ENCODE measurements at regions not wholly inside any gene's neighbourhood (a gene's known extent, or its start where the extent isn't known, plus 50 kb on each side); places are given as distances from the start of the nearest gene placed in this dataset.

DNA sequence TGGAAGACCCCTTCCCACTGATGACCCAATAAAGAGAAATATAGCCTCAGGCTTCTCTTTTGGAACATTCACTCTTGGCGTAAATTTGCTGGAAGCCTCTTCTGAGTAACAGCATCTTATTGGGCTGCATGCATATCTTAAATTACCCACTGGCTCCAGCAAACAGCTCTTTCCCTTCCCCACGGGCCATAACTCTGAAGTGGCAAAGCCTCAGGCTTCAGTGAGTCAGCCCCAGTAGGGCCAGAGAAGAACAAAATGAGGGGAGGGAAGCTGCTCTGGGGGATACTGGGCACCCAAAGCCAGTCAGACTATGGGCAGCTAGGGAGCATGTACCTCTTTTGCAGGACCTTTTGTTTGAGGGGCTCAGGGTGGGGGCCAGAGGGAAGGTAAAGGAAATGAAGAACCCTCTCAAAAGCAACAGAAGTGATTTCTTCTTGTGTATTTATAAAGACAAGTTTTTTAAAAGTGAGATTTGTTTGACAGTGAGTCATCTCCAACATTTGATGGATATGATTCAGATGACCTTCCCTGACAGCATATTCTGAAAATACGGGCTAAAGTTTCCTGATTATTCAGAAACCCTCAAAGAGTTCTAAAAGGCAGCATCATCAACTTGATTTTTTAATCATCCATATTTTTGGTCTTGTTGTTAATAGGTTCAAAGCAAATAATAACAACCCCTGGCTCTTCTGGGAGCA is 203.4 kb downstream of the KIF18A start:
- TF ChIP-seq, protein P1, sequence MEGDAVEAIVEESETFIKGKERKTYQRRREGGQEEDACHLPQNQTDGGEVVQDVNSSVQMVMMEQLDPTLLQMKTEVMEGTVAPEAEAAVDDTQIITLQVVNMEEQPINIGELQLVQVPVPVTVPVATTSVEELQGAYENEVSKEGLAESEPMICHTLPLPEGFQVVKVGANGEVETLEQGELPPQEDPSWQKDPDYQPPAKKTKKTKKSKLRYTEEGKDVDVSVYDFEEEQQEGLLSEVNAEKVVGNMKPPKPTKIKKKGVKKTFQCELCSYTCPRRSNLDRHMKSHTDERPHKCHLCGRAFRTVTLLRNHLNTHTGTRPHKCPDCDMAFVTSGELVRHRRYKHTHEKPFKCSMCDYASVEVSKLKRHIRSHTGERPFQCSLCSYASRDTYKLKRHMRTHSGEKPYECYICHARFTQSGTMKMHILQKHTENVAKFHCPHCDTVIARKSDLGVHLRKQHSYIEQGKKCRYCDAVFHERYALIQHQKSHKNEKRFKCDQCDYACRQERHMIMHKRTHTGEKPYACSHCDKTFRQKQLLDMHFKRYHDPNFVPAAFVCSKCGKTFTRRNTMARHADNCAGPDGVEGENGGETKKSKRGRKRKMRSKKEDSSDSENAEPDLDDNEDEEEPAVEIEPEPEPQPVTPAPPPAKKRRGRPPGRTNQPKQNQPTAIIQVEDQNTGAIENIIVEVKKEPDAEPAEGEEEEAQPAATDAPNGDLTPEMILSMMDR (conservative IDR thresholded peaks at IDR 0.05 in 1 of 2, IDR thresholded peaks at IDR 0.05 in 1 of 2; ENCODE audit: extremely low read depth in 1 of 2, insufficient read depth in 1 of 2, low read depth in 1 of 2, low read length in 2 of 2): no peak
- no peak for TF ChIP-seq EZH2 (IDR thresholded peaks at IDR 0.05; ENCODE audit: borderline replicate concordance, low read length)
